GM18507 (cell line): ENCODE measurements at regions not wholly inside any gene's neighbourhood (a gene's known extent, or its start where the extent isn't known, plus 50 kb on each side); places are given as distances from the start of the nearest gene placed in this dataset.

Experiments
- DNase-seq: peaks from one replicate; pipeline ENCODE4 v3.0.0; 2011; ENCODE audit warnings: low read depth; ENCODE audit not compliant: insufficient read length; ENCODE audit errors: extremely low spot score
- FAIRE-seq: peaks from 2 replicates; lab custom pipeline; 2011; peaks lifted over from hg19 to GRCh38; lab: Jason Lieb, UNC

GRCh38 chr7:96499532-96499931 is 177.6 kb upstream of the SLC25A13 start:
- DNase-seq, result no peak
- FAIRE-seq, result no peak

GRCh38 chr7:96497567-96497966 is 175.7 kb upstream of the SLC25A13 start:
- DNase-seq (no peak), FAIRE-seq (no peak)

GRCh38 chr7:96495751-96496216 is 173.9 kb upstream of the SLC25A13 start:
- no peak for FAIRE-seq
- DNase-seq, result no peak

- DNase-seq (no peak), FAIRE-seq (no peak)
Observed at GRCh38 chr7:96486681-96487080, 164.8 kb upstream of the SLC25A13 start.

- DNase-seq (no peak), FAIRE-seq (no peak)
Observed at GRCh38 chr7:96484845-96485244, 162.9 kb upstream of the SLC25A13 start.

- FAIRE-seq (no peak), DNase-seq (no peak)
Observed at GRCh38 chr7:96484091-96484490, 162.2 kb upstream of the SLC25A13 start.

GRCh38 chr7:96481796-96482195 is 159.9 kb upstream of the SLC25A13 start:
- no peak for FAIRE-seq
- DNase-seq, result no peak

GRCh38 chr7:96479015-96479645 is 157.2 kb upstream of the SLC25A13 start:
- FAIRE-seq (no peak), DNase-seq (no peak)

- FAIRE-seq (no peak), DNase-seq (no peak)
Observed at GRCh38 chr7:96471606-96472005, 149.7 kb upstream of the SLC25A13 start.

GRCh38 chr7:96452146-96452545 is 130.2 kb upstream of the SLC25A13 start:
- no peak for FAIRE-seq
- no peak for DNase-seq

GRCh38 chr7:96449094-96449493 is 127.2 kb upstream of the SLC25A13 start:
- no peak for FAIRE-seq
- no peak for DNase-seq

- DNase-seq (no peak), FAIRE-seq (no peak)
Observed at GRCh38 chr7:96447109-96447645, 125.3 kb upstream of the SLC25A13 start.

GRCh38 chr7:96441436-96442084 is 119.7 kb upstream of the SLC25A13 start:
- DNase-seq (no peak), FAIRE-seq (no peak)

GRCh38 chr7:96440328-96440727 is 118.4 kb upstream of the SLC25A13 start:
- DNase-seq (no peak), FAIRE-seq (no peak)

GRCh38 chr7:96436880-96437279 is 115.0 kb upstream of the SLC25A13 start:
- FAIRE-seq, result no peak
- no peak for DNase-seq

GRCh38 chr7:96430356-96430755 is 108.5 kb upstream of the SLC25A13 start:
- no peak for FAIRE-seq

GRCh38 chr7:96427143-96427542 is 105.2 kb upstream of the SLC25A13 start:
- no peak for FAIRE-seq
- DNase-seq, result no peak

More at GRCh38 chr7:96430356-96430755, 108.5 kb upstream of the SLC25A13 start:
- DNase-seq, result no peak

- DNase-seq (no peak), FAIRE-seq (no peak)
Observed at GRCh38 chr7:96426685-96427084, 104.8 kb upstream of the SLC25A13 start.

- FAIRE-seq, result no peak
- no peak for DNase-seq
Observed at GRCh38 chr7:96426027-96426426, 104.1 kb upstream of the SLC25A13 start.

- no peak for DNase-seq
- no peak for FAIRE-seq
Observed at GRCh38 chr7:96424411-96424810, 102.5 kb upstream of the SLC25A13 start.

- FAIRE-seq (no peak), DNase-seq (no peak)
Observed at GRCh38 chr7:96422388-96422787, 100.5 kb upstream of the SLC25A13 start.
